ENCODE measurements at regions not wholly inside any gene's neighbourhood (a gene's known extent, or its start where the extent isn't known, plus 50 kb on each side); places are given as distances from the start of the nearest gene placed in this dataset.

GRCh38 chr5:164175083-164175482 is 669.7 kb downstream of the MAT2B start (continued):
- no peak for TF ChIP-seq USF1 (CRISPR knock-in tag; IDR thresholded peaks at IDR 0.05)
- no peak for TF ChIP-seq CDX4 (CRISPR knock-in tag; IDR thresholded peaks at IDR 0.05; ENCODE audit: borderline replicate concordance)
- TF ChIP-seq, protein P1, sequence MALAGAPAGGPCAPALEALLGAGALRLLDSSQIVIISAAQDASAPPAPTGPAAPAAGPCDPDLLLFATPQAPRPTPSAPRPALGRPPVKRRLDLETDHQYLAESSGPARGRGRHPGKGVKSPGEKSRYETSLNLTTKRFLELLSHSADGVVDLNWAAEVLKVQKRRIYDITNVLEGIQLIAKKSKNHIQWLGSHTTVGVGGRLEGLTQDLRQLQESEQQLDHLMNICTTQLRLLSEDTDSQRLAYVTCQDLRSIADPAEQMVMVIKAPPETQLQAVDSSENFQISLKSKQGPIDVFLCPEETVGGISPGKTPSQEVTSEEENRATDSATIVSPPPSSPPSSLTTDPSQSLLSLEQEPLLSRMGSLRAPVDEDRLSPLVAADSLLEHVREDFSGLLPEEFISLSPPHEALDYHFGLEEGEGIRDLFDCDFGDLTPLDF (CRISPR knock-in tag; IDR thresholded peaks at IDR 0.05) = no peak
- TF ChIP-seq TCF7 (CRISPR knock-in tag; IDR thresholded peaks at IDR 0.05; ENCODE audit: low read depth) = no peak
- TF ChIP-seq, protein P2, sequence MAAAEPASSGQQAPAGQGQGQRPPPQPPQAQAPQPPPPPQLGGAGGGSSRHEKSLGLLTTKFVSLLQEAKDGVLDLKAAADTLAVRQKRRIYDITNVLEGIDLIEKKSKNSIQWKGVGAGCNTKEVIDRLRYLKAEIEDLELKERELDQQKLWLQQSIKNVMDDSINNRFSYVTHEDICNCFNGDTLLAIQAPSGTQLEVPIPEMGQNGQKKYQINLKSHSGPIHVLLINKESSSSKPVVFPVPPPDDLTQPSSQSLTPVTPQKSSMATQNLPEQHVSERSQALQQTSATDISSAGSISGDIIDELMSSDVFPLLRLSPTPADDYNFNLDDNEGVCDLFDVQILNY (CRISPR knock-in tag; IDR thresholded peaks at IDR 0.05) = no peak
- no peak for TF ChIP-seq ATF2 (CRISPR knock-in tag; IDR thresholded peaks at IDR 0.05; ENCODE audit: borderline replicate concordance, low read depth)
- TF ChIP-seq, protein P3, sequence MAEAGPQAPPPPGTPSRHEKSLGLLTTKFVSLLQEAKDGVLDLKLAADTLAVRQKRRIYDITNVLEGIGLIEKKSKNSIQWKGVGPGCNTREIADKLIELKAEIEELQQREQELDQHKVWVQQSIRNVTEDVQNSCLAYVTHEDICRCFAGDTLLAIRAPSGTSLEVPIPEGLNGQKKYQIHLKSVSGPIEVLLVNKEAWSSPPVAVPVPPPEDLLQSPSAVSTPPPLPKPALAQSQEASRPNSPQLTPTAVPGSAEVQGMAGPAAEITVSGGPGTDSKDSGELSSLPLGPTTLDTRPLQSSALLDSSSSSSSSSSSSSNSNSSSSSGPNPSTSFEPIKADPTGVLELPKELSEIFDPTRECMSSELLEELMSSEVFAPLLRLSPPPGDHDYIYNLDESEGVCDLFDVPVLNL (CRISPR knock-in tag; IDR thresholded peaks at IDR 0.05; ENCODE audit: borderline replicate concordance, low read depth) = no peak
- no peak for TF ChIP-seq TEAD4 (CRISPR knock-in tag; IDR thresholded peaks at IDR 0.05)
- no peak for TF ChIP-seq ETV6 (CRISPR knock-in tag; IDR thresholded peaks at IDR 0.05)
- TF ChIP-seq ZNF281 (CRISPR knock-in tag; IDR thresholded peaks at IDR 0.05) = no peak
- TF ChIP-seq ZNF671 (CRISPR knock-in tag; IDR thresholded peaks at IDR 0.05) = no peak
- no peak for TF ChIP-seq SP1 (CRISPR knock-in tag; conservative IDR thresholded peaks at IDR 0.05)

DNA sequence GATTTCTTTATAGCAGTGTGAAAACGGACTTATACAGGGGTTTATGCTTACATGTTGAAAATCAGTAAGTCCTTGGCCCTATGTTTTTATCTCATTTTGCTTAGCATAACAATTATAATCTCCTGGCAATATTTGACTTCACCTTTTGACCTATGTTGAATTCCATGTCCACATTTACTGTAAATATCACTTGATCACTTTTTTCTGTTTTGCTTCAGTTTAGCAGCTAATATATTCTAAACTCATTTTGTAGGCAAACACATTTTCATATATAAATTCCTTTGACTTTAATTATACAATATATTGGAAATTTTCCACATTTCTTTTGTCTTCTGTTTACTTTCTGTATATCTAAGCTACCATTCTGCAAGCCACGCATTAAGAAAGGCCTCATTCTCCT is 674.0 kb downstream of the MAT2B start:
- Mint-ChIP-seq H3K4me1 (peaks cover 12% of the 10 kb centered on the region), H3K9me3 (peaks cover 6% of the 10 kb centered on the region; the same call in 1 of the 2 replicates), H3K27me3 (ENCODE audit: low read depth) (no peaks in the 10 kb centered on the region), H3K36me3 (no peaks in the 10 kb centered on the region), H3K4me3 (no peak overlapping the region), H3K27ac (no peak overlapping the region)
- POLR2A ChIA-PET = interaction anchor here (0.5 to 0.7 kb wide), 2 partner anchors 98 to 350 kb away, joined by 6 to 9 read pairs; no protein-coding TSS in a partner anchor
- ATAC-seq (no peak), DNase-seq (ENCODE audit: low spot score) (no peak)
- CTCF ChIA-PET = no interaction called here
- TF ChIP-seq, protein P4, sequence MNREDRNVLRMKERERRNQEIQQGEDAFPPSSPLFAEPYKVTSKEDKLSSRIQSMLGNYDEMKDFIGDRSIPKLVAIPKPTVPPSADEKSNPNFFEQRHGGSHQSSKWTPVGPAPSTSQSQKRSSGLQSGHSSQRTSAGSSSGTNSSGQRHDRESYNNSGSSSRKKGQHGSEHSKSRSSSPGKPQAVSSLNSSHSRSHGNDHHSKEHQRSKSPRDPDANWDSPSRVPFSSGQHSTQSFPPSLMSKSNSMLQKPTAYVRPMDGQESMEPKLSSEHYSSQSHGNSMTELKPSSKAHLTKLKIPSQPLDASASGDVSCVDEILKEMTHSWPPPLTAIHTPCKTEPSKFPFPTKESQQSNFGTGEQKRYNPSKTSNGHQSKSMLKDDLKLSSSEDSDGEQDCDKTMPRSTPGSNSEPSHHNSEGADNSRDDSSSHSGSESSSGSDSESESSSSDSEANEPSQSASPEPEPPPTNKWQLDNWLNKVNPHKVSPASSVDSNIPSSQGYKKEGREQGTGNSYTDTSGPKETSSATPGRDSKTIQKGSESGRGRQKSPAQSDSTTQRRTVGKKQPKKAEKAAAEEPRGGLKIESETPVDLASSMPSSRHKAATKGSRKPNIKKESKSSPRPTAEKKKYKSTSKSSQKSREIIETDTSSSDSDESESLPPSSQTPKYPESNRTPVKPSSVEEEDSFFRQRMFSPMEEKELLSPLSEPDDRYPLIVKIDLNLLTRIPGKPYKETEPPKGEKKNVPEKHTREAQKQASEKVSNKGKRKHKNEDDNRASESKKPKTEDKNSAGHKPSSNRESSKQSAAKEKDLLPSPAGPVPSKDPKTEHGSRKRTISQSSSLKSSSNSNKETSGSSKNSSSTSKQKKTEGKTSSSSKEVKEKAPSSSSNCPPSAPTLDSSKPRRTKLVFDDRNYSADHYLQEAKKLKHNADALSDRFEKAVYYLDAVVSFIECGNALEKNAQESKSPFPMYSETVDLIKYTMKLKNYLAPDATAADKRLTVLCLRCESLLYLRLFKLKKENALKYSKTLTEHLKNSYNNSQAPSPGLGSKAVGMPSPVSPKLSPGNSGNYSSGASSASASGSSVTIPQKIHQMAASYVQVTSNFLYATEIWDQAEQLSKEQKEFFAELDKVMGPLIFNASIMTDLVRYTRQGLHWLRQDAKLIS (CRISPR knock-in tag; IDR thresholded peaks at IDR 0.05; ENCODE audit: borderline replicate concordance) = no peak
- TF ChIP-seq ZNF121 (CRISPR knock-in tag; IDR thresholded peaks at IDR 0.05) = no peak
- TF ChIP-seq NFYB (CRISPR knock-in tag; conservative IDR thresholded peaks at IDR 0.05; ENCODE audit: low read depth) = no peak
- no peak for TF ChIP-seq ZNF671 (CRISPR knock-in tag; IDR thresholded peaks at IDR 0.05)
- no peak for TF ChIP-seq ZSCAN18 (CRISPR knock-in tag; IDR thresholded peaks at IDR 0.05)
- TF ChIP-seq, protein P5, sequence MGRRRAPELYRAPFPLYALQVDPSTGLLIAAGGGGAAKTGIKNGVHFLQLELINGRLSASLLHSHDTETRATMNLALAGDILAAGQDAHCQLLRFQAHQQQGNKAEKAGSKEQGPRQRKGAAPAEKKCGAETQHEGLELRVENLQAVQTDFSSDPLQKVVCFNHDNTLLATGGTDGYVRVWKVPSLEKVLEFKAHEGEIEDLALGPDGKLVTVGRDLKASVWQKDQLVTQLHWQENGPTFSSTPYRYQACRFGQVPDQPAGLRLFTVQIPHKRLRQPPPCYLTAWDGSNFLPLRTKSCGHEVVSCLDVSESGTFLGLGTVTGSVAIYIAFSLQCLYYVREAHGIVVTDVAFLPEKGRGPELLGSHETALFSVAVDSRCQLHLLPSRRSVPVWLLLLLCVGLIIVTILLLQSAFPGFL (CRISPR knock-in tag; IDR thresholded peaks at IDR 0.05; ENCODE audit: borderline replicate concordance) = no peak
- no peak for TF ChIP-seq NFATC4 (CRISPR knock-in tag; IDR thresholded peaks at IDR 0.05)
- no peak for TF ChIP-seq MYBL2 (CRISPR knock-in tag; IDR thresholded peaks at IDR 0.05)
- TF ChIP-seq FOXK1 (CRISPR knock-in tag; IDR thresholded peaks at IDR 0.05) = no peak
- TF ChIP-seq IRF2 (CRISPR knock-in tag; IDR thresholded peaks at IDR 0.05; ENCODE audit: borderline replicate concordance, low read depth) = no peak
